HepG2 (cell line): ENCODE measurements at regions not wholly inside any gene's neighbourhood (a gene's known extent, or its start where the extent isn't known, plus 50 kb on each side); places are given as distances from the start of the nearest gene placed in this dataset.

Experiments
- ATAC-seq: fragments of 200-7000 bp; cut with Tn5 transposase; 3 replicates; pipeline ENCODE4 v1.9.1; 2020; ENCODE audit warnings: mild to moderate bottlenecking, moderate library complexity
- BruUV-seq: library from RNA; stranded (reverse); fragments of 400-500 nt; replicated peaks from 2 replicates; lab custom pipeline; 2021; lab: Mats Ljungman, UMichigan
- CTCF ChIA-PET: fragments of 300-600 bp; formaldehyde crosslinking; extraction: SDS; loops from one replicate; lab custom pipeline; 2021; ENCODE audit warnings: low total read pairs, inconsistent platforms, low intra/inter-chr PET ratio; lab: Yijun Ruan, JAX
- POLR2A ChIA-PET: fragments of 350-600 bp; sonication (Branson Sonifier 250); formaldehyde crosslinking; loops from one replicate; lab custom pipeline; 2020; ENCODE audit warnings: antibody characterized with exemption, inconsistent platforms; lab: Yijun Ruan, JAX
- DNase-seq: peaks from one replicate; pipeline ENCODE4 v3.0.0-alpha.2; 2015; ENCODE audit warnings: low spot score
- FAIRE-seq: peaks from 3 replicates; lab custom pipeline; 2011; peaks lifted over from hg19 to GRCh38; lab: Jason Lieb, UNC
- H2AFZ ChIP-seq: one replicate; pipeline ENCODE4 v1.6.1; 2011; ENCODE audit warnings: low read length, inconsistent platforms
- H3K27ac ChIP-seq: fragments of 300-600 bp; 3 replicates; pipeline ENCODE4 v1.8.0; 2011; ENCODE audit warnings: mixed run types, mild to moderate bottlenecking, mixed read lengths, low read length, inconsistent platforms; ENCODE audit not compliant: insufficient read depth; ENCODE audit errors: extremely low read length
- H3K27me3 ChIP-seq, 2 experiments: fragments of 200-600 bp in 1 of 2; 2 replicates in 1 of 2; 3 replicates in 1 of 2; pipeline versions ENCODE4 v1.6.0 to v1.8.0; 2011; ENCODE audit warnings: low read length in 2 of 2, mild to moderate bottlenecking in 2 of 2, moderate library complexity in 2 of 2, inconsistent platforms in 1 of 2; ENCODE audit not compliant: insufficient read depth in 2 of 2, control insufficient read depth in 1 of 2
- H3K36me3 ChIP-seq, 2 experiments: fragments of 200-600 bp in 1 of 2; replicated peaks in 1 of 2; 2 replicates in 1 of 2; 3 replicates in 1 of 2; pipeline versions ENCODE4 v1.5.1 to v1.8.0; 2011; ENCODE audit warnings: low read length in 2 of 2, inconsistent platforms in 1 of 2; ENCODE audit not compliant: insufficient read depth in 2 of 2, control insufficient read depth in 1 of 2
- H3K4me1 ChIP-seq: 2 replicates; pipeline ENCODE4 v1.5.1; 2012; ENCODE audit warnings: low read length, inconsistent platforms; ENCODE audit not compliant: insufficient read depth
- H3K4me2 ChIP-seq: 2 replicates; pipeline ENCODE4 v1.6.0; 2011; ENCODE audit warnings: low read depth, low read length, inconsistent platforms
- H3K4me3 ChIP-seq, 3 experiments: fragments of 200-600 bp in 1 of 3; sonication (generic), shearing (Covaris generic) in 1 of 3; replicated peaks in 1 of 3; 2 replicates each; pipeline ENCODE4 v1.5.1; 2011 to 2016; ENCODE audit warnings: low read length in 3 of 3, inconsistent platforms in 2 of 3, low read depth in 2 of 3, mild to moderate bottlenecking in 2 of 3, control low read depth in 1 of 3, mixed read lengths in 1 of 3; ENCODE audit not compliant: insufficient read depth in 1 of 3
- H3K79me2 ChIP-seq: one replicate; pipeline ENCODE4 v1.6.1; 2011; ENCODE audit warnings: low read length, inconsistent platforms; ENCODE audit not compliant: insufficient read depth
- H3K9ac ChIP-seq: 2 replicates; pipeline ENCODE4 v1.6.0; 2011; ENCODE audit warnings: mild to moderate bottlenecking, low read depth, low read length, inconsistent platforms; ENCODE audit not compliant: insufficient read depth
- H3K9me3 ChIP-seq: 2 replicates; pipeline ENCODE4 v1.5.1; 2012; ENCODE audit warnings: mild to moderate bottlenecking, low read length
- H4K20me1 ChIP-seq: 2 replicates; pipeline ENCODE4 v1.6.0; 2011; ENCODE audit warnings: inconsistent platforms, mild to moderate bottlenecking, low read length, moderate library complexity; ENCODE audit not compliant: insufficient read depth
- ATF7 ChIP-seq, 2 experiments: fragments of 450-650 bp in 1 of 2; sonication (generic) in 1 of 2; formaldehyde crosslinking in 1 of 2; IDR thresholded peaks; 2 replicates each; pipeline versions ENCODE4 v1.4.0 to v1.6.1; 2016 to 2020; ENCODE audit warnings: antibody characterized with exemption in 1 of 2, mild to moderate bottlenecking in 1 of 2, missing genetic modification reagents in 1 of 2
- FIP1L1 ChIP-seq: fragments of 200-400 bp; formaldehyde crosslinking; IDR thresholded peaks from 2 replicates; pipeline ENCODE4 v1.6.1; 2018; ENCODE audit warnings: low read depth, mild to moderate bottlenecking, low read length, moderate library complexity, borderline replicate concordance; ENCODE audit not compliant: insufficient read depth
- MAF1 ChIP-seq: sonication (generic); formaldehyde crosslinking; IDR thresholded peaks from 2 replicates; pipeline ENCODE4 v1.5.0; 2020; ENCODE audit warnings: missing genetic modification reagents, borderline replicate concordance
- ZKSCAN5 ChIP-seq: sonication (generic); formaldehyde crosslinking; IDR thresholded peaks from 2 replicates; pipeline ENCODE4 v1.5.1; 2020; ENCODE audit warnings: mild to moderate bottlenecking, missing genetic modification reagents
- ZNF24 ChIP-seq: fragments of 450-650 bp; IDR thresholded peaks from 2 replicates; pipeline ENCODE4 v1.6.1; 2017; ENCODE audit warnings: antibody characterized with exemption, mild to moderate bottlenecking
- ZNF296 ChIP-seq: sonication (generic); formaldehyde crosslinking; conservative IDR thresholded peaks from 2 replicates; pipeline ENCODE4 v1.5.0; 2020; ENCODE audit warnings: mild to moderate bottlenecking, missing genetic modification reagents
- ZNF710 ChIP-seq: sonication (generic); formaldehyde crosslinking; IDR thresholded peaks from 2 replicates; pipeline ENCODE4 v1.5.0; 2020; ENCODE audit warnings: mild to moderate bottlenecking, missing genetic modification reagents, borderline replicate concordance
- ZNF749 ChIP-seq: sonication (generic); formaldehyde crosslinking; IDR thresholded peaks from 2 replicates; pipeline ENCODE4 v1.8.0; 2022; ENCODE audit warnings: mild to moderate bottlenecking, missing genetic modification reagents, moderate library complexity, borderline replicate concordance
- WGBS: methylation state at CpG from one replicate; pipeline ENCODE4 v1.1.6; 2017; ENCODE audit warnings: low lambda C conversion rate; 5-methylcytosine and 5-hydroxymethylcytosine counted together
- in situ Hi-C: cut with HindIII; loops from 2 replicates; pipeline ENCODE4 v1.10.0; 2017; ENCODE audit warnings: low pct_unique_long_range_greater_than_20kb; ENCODE audit not compliant: extremely low pct_ligation_motif_present
- intact Hi-C: fragments of 100-400 bp; cut with micrococcal nuclease; formaldehyde crosslinking; loops from one replicate; pipeline ENCODE4 v1.10.0; 2022; ENCODE audit not compliant: unreplicated experiment

- Histone ChIP-seq H3K36me3 (no peaks in the 10 kb centered on the region), H3K79me2 (no peaks in the 10 kb centered on the region), H4K20me1 (no peaks in the 10 kb centered on the region), H3K9ac (no peak overlapping the region), H3K4me3 (no peak overlapping the region), H3K9me3 (peaks cover 71% of the 10 kb centered on the region), H3K4me2 (no peak overlapping the region), H2AFZ (no peak overlapping the region), H3K4me1 (no peaks in the 10 kb centered on the region), H3K27me3 (no peaks in the 10 kb centered on the region), H3K27ac (no peak overlapping the region)
- TF ChIP-seq FIP1L1 (no peak), ZNF296 (CRISPR knock-in tag) (no peak), MAF1 (no peak), ZNF710 (no peak), ZNF24 (no peak), ATF7 (IDR thresholded peaks at IDR 0.05) (no peak), ATF7 (CRISPR knock-in tag; IDR thresholded peaks at IDR 0.05) (no peak), ZKSCAN5 (CRISPR knock-in tag) (no peak), ZNF749 (CRISPR knock-in tag) (no peak)
- DNase-seq (no peak), FAIRE-seq (no peak), ATAC-seq (no peak)
- intact Hi-C loops (no loop called here), in situ Hi-C loops (no loop called here)
- WGBS, result 11% methylated on average over 12 of the region's 12 CpGs
- ChIA-PET CTCF (no interaction called here), POLR2A (no interaction called here)
- BruUV-seq, result no TSS peak
Observed at GRCh38 chr4:175139205-175139604, 221.0 kb downstream of the ADAM29 start.
